Keratinocyte (primary cell): ENCODE measurements at regions not wholly inside any gene's neighbourhood (a gene's known extent, or its start where the extent isn't known, plus 50 kb on each side); places are given as distances from the start of the nearest gene placed in this dataset.

Experiments
- DNase-seq: peaks from one replicate; pipeline ENCODE4 v3.0.0-alpha.2; 2011; ENCODE audit warnings: low read depth, missing footprints, low spot score
- FAIRE-seq: peaks from 2 replicates; lab custom pipeline; 2011; peaks lifted over from hg19 to GRCh38; lab: Jason Lieb, UNC
- H2AFZ ChIP-seq: 2 replicates; pipeline ENCODE4 v1.6.0; 2012; ENCODE audit warnings: low read length, control low read depth, inconsistent platforms; ENCODE audit not compliant: control insufficient read depth
- H3K27ac ChIP-seq: 2 replicates; pipeline ENCODE4 v1.5.1; 2011; ENCODE audit warnings: low read length; ENCODE audit not compliant: control insufficient read depth, insufficient read depth
- H3K27me3 ChIP-seq: 3 replicates; pipeline ENCODE4 v1.6.0; 2011; ENCODE audit warnings: low read length; ENCODE audit not compliant: control insufficient read depth, insufficient read depth; ENCODE audit errors: extremely low read depth
- H3K36me3 ChIP-seq, 2 experiments: 2 replicates in 1 of 2; 3 replicates in 1 of 2; pipeline ENCODE4 v1.5.1; 2011; ENCODE audit warnings: low read length in 2 of 2, mild to moderate bottlenecking in 1 of 2; ENCODE audit not compliant: control insufficient read depth in 2 of 2, insufficient read depth in 2 of 2; ENCODE audit errors: extremely low read depth in 1 of 2
- H3K4me1 ChIP-seq: 3 replicates; pipeline ENCODE4 v1.5.1; 2011; ENCODE audit warnings: low read length; ENCODE audit not compliant: control insufficient read depth, insufficient read depth; ENCODE audit errors: extremely low read depth
- H3K4me2 ChIP-seq: 3 replicates; pipeline ENCODE4 v1.6.0; 2011; ENCODE audit warnings: low read depth, low read length; ENCODE audit not compliant: control insufficient read depth, insufficient read depth; ENCODE audit errors: extremely low read depth
- H3K4me3 ChIP-seq, 3 experiments: fragments of 200-600 bp in 1 of 3; sonication (generic) in 1 of 3; 2 replicates in 2 of 3; 3 replicates in 1 of 3; pipeline ENCODE4 v1.5.1; 2011 to 2016; ENCODE audit warnings: low read length in 3 of 3, mild to moderate bottlenecking in 3 of 3, control low read depth in 2 of 3, inconsistent platforms in 1 of 3, low read depth in 1 of 3, mixed read lengths in 1 of 3, mixed run types in 1 of 3, moderate library complexity in 1 of 3; ENCODE audit not compliant: control insufficient read depth in 2 of 3, insufficient read depth in 2 of 3; ENCODE audit errors: extremely low read depth in 1 of 3
- H3K79me2 ChIP-seq: 2 replicates; pipeline ENCODE4 v1.6.0; 2012; ENCODE audit warnings: low read length; ENCODE audit not compliant: control insufficient read depth, insufficient read depth
- H3K9ac ChIP-seq: 3 replicates; pipeline ENCODE4 v1.6.0; 2011; ENCODE audit warnings: low read length; ENCODE audit not compliant: control insufficient read depth, insufficient read depth; ENCODE audit errors: extremely low read depth
- H3K9me1 ChIP-seq: 3 replicates; pipeline ENCODE4 v1.6.0; 2011; ENCODE audit warnings: low read length; ENCODE audit not compliant: control insufficient read depth, insufficient read depth; ENCODE audit errors: extremely low read depth
- H3K9me3 ChIP-seq: 2 replicates; pipeline ENCODE4 v1.5.1; 2012; ENCODE audit warnings: low read depth, low read length; ENCODE audit not compliant: control insufficient read depth
- H4K20me1 ChIP-seq: 3 replicates; pipeline ENCODE4 v1.6.0; 2011; ENCODE audit warnings: low read length; ENCODE audit not compliant: control insufficient read depth, insufficient read depth; ENCODE audit errors: extremely low read depth
- CTCF ChIP-seq, 3 experiments: IDR thresholded peaks in 1 of 3; conservative IDR thresholded peaks in 1 of 3; optimal IDR thresholded peaks in 1 of 3; 2 replicates in 2 of 3; 3 replicates in 1 of 3; pipeline versions ENCODE3 to v1.5.1; 2011; ENCODE audit warnings: low read length in 3 of 3, mild to moderate bottlenecking in 3 of 3, moderate library complexity in 2 of 3, control low read depth in 1 of 3, inconsistent platforms in 1 of 3; ENCODE audit not compliant: insufficient read depth in 2 of 3; ENCODE audit errors: extremely low read depth in 1 of 3
- EZH2 ChIP-seq: IDR thresholded peaks from one replicate; pipeline ENCODE4 v1.6.1; 2012; ENCODE audit warnings: inconsistent platforms, mild to moderate bottlenecking, low read length, moderate library complexity
- dilution Hi-C: fragments of 300-500 bp; cut with MboI; formaldehyde crosslinking; loops from one replicate; pipeline ENCODE4 v1.7.0; 2020; ENCODE audit warnings: low sequenced_read_pairs; ENCODE audit not compliant: extremely low pct_ligation_motif_present

GRCh38 chr18:980586-980985, 75.9 kb downstream of the ADCYAP1 start:
- Histone ChIP-seq H3K27me3 (no peaks in the 10 kb centered on the region), H3K79me2 (no peaks in the 10 kb centered on the region), H3K4me1 (no peaks in the 10 kb centered on the region), H3K4me3 (no peak overlapping the region), H3K9me3 (no peaks in the 10 kb centered on the region), H3K9me1 (no peaks in the 10 kb centered on the region), H3K27ac (no peak overlapping the region), H3K4me2 (no peak overlapping the region), H3K9ac (no peak overlapping the region), H2AFZ (no peak overlapping the region), H4K20me1 (no peaks in the 10 kb centered on the region), H3K36me3 (no peaks in the 10 kb centered on the region)
- dilution Hi-C loops = no loop called here
- FAIRE-seq (no peak), DNase-seq (no peak)
- TF ChIP-seq EZH2 (no peak), CTCF (optimal IDR thresholded peaks at IDR 0.05 in 1 of 3, IDR thresholded peaks at IDR 0.05 in 1 of 3, conservative IDR thresholded peaks at IDR 0.05 in 1 of 3; ENCODE audit: extremely low read depth in 1 of 3, insufficient read depth in 2 of 3, low read length in 3 of 3) (no peak)

DNA sequence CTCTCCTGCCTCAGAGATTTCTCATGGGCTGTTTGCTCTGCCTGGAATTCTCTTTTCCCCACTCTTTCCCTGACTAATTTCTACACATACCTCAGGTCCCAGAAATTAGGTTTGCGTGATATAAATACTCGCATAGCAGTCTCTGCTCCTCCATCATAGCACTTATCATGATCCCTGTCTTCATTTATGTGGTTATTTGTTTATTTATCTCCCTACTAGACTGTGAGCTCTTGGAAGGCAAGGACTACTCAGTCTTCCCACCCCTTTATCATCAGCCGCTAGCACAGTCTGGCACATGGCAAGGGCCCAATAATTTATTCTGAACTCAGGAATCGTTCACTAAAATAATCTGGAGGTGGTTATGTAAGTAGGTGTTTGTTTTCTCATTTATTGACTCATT, 79.3 kb downstream of the ADCYAP1 start:
- H3K9me1 ChIP-seq = no peaks in the 10 kb centered on the region
- no peaks in the 10 kb centered on the region for H3K36me3 ChIP-seq
- no peaks in the 10 kb centered on the region for H4K20me1 ChIP-seq
- no peak overlapping the region for H3K27ac ChIP-seq
- no peaks in the 10 kb centered on the region for H3K27me3 ChIP-seq
- dilution Hi-C loops = no loop called here
- H3K9ac ChIP-seq = no peak overlapping the region
- no peaks in the 10 kb centered on the region for H3K79me2 ChIP-seq
- no peak overlapping the region for H2AFZ ChIP-seq
- H3K4me3 ChIP-seq = no peak overlapping the region
- no peak for TF ChIP-seq EZH2
- no peak for TF ChIP-seq CTCF (optimal IDR thresholded peaks at IDR 0.05 in 1 of 3, IDR thresholded peaks at IDR 0.05 in 1 of 3, conservative IDR thresholded peaks at IDR 0.05 in 1 of 3; ENCODE audit: extremely low read depth in 1 of 3, insufficient read depth in 2 of 3, low read length in 3 of 3)
- no peaks in the 10 kb centered on the region for H3K9me3 ChIP-seq
- FAIRE-seq (no peak), DNase-seq (no peak)
- no peaks in the 10 kb centered on the region for H3K4me1 ChIP-seq
- no peak overlapping the region for H3K4me2 ChIP-seq
